Hematopoietic multipotent progenitor cell (in vitro differentiated cells): ENCODE measurements at regions not wholly inside any gene's neighbourhood (a gene's known extent, or its start where the extent isn't known, plus 50 kb on each side); places are given as distances from the start of the nearest gene placed in this dataset.
A peak's percentile ranks its signal among the peaks of the same experiment; 100 is the strongest.

Experiments
- DNase-seq, 3 donors: peaks; one replicate each; pipeline ENCODE4 v3.0.0-alpha.2; 2011 to 2015; ENCODE audit warnings: low read depth in 2 of 3, low spot score in 2 of 3

GRCh38 chr5:56498759-56499395 lies 265.7 kb upstream of the ANKRD55 start:
- no peak for DNase-seq

- DNase-seq: no peak
These were observed 263.5 kb upstream of the ANKRD55 start for GRCh38 chr5:56496581-56497063.

- peak in 1 of 3 donors; percentile 32 for DNase-seq
These were observed 261.2 kb upstream of the ANKRD55 start for GRCh38 chr5:56494300-56494731.

- DNase-seq: no peak
These were observed 260.6 kb upstream of the ANKRD55 start for GRCh38 chr5:56493766-56494165.

- DNase-seq: no peak
These were observed 260.2 kb upstream of the ANKRD55 start for GRCh38 chr5:56493308-56493707.

- DNase-seq: no peak
These were observed 259.7 kb upstream of the ANKRD55 start for GRCh38 chr5:56492812-56493211.

- no peak for DNase-seq
These were observed 257.9 kb upstream of the ANKRD55 start for GRCh38 chr5:56490971-56491468.

GRCh38 chr5:56489272-56489671 lies 256.1 kb upstream of the ANKRD55 start:
- DNase-seq: no peak

GRCh38 chr5:56487528-56488115 lies 254.5 kb upstream of the ANKRD55 start:
- DNase-seq: no peak

GRCh38 chr5:56482363-56482762 lies 249.2 kb upstream of the ANKRD55 start:
- peak in 1 of 3 donors; percentile 43 for DNase-seq

- peak in 1 of 3 donors; percentile 44 for DNase-seq
These were observed 248.6 kb upstream of the ANKRD55 start for GRCh38 chr5:56481428-56482357.

GRCh38 chr5:56480705-56481427 lies 247.7 kb upstream of the ANKRD55 start:
- no peak for DNase-seq

- DNase-seq: no peak
These were observed 247.1 kb upstream of the ANKRD55 start for GRCh38 chr5:56480078-56480704.

- DNase-seq: peak in 1 of 3 donors; percentile 56
These were observed 246.6 kb upstream of the ANKRD55 start for GRCh38 chr5:56479696-56480077.

GRCh38 chr5:56479126-56479525 lies 246.0 kb upstream of the ANKRD55 start:
- DNase-seq: no peak

GRCh38 chr5:56478062-56478461 lies 244.9 kb upstream of the ANKRD55 start:
- no peak for DNase-seq

GRCh38 chr5:56476487-56476856 lies 243.3 kb upstream of the ANKRD55 start:
- no peak for DNase-seq

GRCh38 chr5:56475689-56476486 lies 242.8 kb upstream of the ANKRD55 start:
- DNase-seq: no peak

GRCh38 chr5:56471707-56472106 lies 238.6 kb upstream of the ANKRD55 start:
- DNase-seq: no peak
